Thymus (tissue), 11 donors: ENCODE measurements at regions not wholly inside any gene's neighbourhood (a gene's known extent, or its start where the extent isn't known, plus 50 kb on each side); places are given as distances from the start of the nearest gene placed in this dataset.
"Not testable (repeated sequence)": the region's sequence is repeated elsewhere in the genome, so short reads cannot be mapped to it uniquely, and the experiment has no call there.

ENCODE experiments used
- DNase-seq, 9 donors: peaks; one replicate each; pipeline ENCODE4 v3.0.0-alpha.2; 2013; ENCODE audit warnings: low spot score in 9 of 9, low read depth in 6 of 9, missing footprints in 1 of 9
- H3K27ac ChIP-seq, 2 donors: one replicate each; pipeline ENCODE4 v1.5.1; 2013; ENCODE audit warnings: control low read depth in 1 of 2, low read depth in 1 of 2, low read length in 1 of 2, mild to moderate bottlenecking in 1 of 2, moderate library complexity in 1 of 2
- H3K27me3 ChIP-seq, 2 donors: one replicate each; pipeline ENCODE4 v1.5.1; 2013; ENCODE audit warnings: low read length in 1 of 2; ENCODE audit not compliant: control insufficient read depth in 2 of 2, insufficient read depth in 1 of 2
- H3K36me3 ChIP-seq, 2 donors: one replicate each; pipeline ENCODE4 v1.5.1; 2013; ENCODE audit warnings: low read length in 1 of 2, mild to moderate bottlenecking in 1 of 2, moderate library complexity in 1 of 2; ENCODE audit not compliant: control insufficient read depth in 2 of 2, insufficient read depth in 2 of 2
- H3K4me1 ChIP-seq, 2 donors: one replicate each; pipeline ENCODE4 v1.5.1; 2013; ENCODE audit warnings: low read length in 2 of 2; ENCODE audit not compliant: control insufficient read depth in 2 of 2, insufficient read depth in 2 of 2
- H3K4me3 ChIP-seq, 2 donors: one replicate each; pipeline ENCODE4 v1.5.1; 2013; ENCODE audit warnings: low read length in 2 of 2, control low read depth in 1 of 2, mild to moderate bottlenecking in 1 of 2
- H3K9me3 ChIP-seq, 2 donors: one replicate each; pipeline ENCODE4 v1.5.1; 2013; ENCODE audit warnings: low read length in 1 of 2, mild to moderate bottlenecking in 1 of 2; ENCODE audit not compliant: control insufficient read depth in 2 of 2, insufficient read depth in 1 of 2
- WGBS: extraction: QIAGEN DNeasy Blood & Tissue Kit; methylation state at CpG from one replicate; pipeline ENCODE4 v1.1.7; 2013; 5-methylcytosine and 5-hydroxymethylcytosine counted together
- donor health status: healthy.

DNA sequence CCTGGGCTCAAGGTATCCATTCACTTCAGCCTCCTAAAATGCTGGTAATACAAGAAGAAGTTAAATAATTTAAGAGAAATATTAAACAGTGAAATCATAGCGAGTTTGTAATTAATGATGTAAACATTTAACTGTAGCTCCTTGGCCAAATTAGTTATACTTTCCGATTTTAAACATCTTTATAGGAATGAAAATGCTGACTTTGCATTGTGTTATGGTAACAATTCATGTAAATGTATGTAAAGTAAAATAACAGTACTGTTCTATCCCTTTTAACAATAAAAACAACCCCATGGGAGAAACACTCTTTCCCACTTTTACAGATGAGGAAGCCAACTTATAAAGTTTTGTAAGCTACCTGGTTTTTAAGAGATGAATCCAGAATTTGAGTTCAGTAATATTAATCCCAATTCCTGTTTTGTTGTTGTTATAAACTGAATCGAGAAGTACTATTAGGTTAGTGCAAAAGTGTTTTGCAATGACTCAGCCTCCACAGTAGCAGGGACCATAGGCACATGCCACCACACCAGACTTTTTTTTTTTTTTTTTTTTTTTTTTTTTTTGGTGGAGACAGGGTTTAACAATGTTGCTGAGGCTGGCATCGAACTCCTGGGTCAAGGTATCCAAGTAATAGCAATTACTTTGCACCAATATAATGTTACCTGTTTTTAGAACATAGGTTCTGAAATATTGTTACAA is 1360.4 kb downstream of the BRINP3 start:
- H3K4me1 ChIP-seq, result no peaks in the 10 kb centered on the region
- DNase-seq, result no peak
- H3K9me3 ChIP-seq, result no peaks in the 10 kb centered on the region
- no peak overlapping the region for H3K4me3 ChIP-seq
- 87% methylated on average over 4 of the region's 4 CpGs for WGBS
- no peaks in the 10 kb centered on the region for H3K36me3 ChIP-seq
- no peak overlapping the region for H3K27ac ChIP-seq
- H3K27me3 ChIP-seq, result no peaks in the 10 kb centered on the region

DNA sequence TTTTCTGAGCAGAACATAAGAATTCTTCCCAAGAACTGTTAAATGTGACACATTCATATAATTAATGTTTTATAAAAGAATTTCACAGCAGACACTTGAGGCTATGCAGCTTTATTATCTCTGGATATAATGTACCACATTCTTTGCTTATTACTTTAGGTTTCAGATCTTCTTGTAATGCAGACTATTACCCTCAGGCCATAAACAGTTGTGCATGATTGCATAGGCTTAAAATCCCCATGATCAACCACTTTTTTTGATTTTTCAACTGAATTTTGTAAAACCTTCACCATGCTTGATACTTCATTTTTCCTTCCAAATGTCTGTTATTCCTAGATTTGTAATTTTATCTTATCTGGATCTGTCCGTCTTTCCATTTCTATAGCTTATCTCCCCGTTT is 1355.7 kb downstream of the BRINP3 start:
- DNase-seq, result no peak
- no peaks in the 10 kb centered on the region for H3K9me3 ChIP-seq
- no peaks in the 10 kb centered on the region for H3K27me3 ChIP-seq
- H3K4me3 ChIP-seq, result no peak overlapping the region
- no peaks in the 10 kb centered on the region for H3K36me3 ChIP-seq
- no peak overlapping the region for H3K27ac ChIP-seq
- WGBS, result 92% methylated on average over 2 of the region's 2 CpGs
- no peaks in the 10 kb centered on the region for H3K4me1 ChIP-seq

DNA sequence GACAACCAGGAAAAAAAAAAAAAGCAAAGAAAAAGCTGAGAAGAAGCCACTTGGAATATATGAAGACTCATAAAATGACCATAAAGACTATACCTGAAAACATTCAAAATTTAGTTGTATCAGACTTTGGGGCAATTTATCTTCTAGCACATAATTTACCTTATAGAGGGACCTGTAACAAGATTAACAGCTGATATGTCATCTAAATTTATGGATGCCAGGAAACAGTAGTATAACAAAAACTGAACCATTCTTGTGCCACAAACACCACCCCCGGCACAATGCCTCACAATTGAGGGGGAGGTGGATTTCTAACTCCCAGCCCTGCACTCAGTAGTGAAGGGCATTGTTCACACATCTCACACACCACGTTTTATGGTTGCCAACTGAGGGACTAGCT is 1352.0 kb downstream of the BRINP3 start:
- Histone ChIP-seq H3K36me3 (no peaks in the 10 kb centered on the region), H3K9me3 (no peaks in the 10 kb centered on the region), H3K4me1 (no peaks in the 10 kb centered on the region), H3K27me3 (no peaks in the 10 kb centered on the region), H3K27ac (no peak overlapping the region), H3K4me3 (no peak overlapping the region)
- WGBS, result 79% methylated on average over 2 of the region's 2 CpGs
- no peak for DNase-seq

DNA sequence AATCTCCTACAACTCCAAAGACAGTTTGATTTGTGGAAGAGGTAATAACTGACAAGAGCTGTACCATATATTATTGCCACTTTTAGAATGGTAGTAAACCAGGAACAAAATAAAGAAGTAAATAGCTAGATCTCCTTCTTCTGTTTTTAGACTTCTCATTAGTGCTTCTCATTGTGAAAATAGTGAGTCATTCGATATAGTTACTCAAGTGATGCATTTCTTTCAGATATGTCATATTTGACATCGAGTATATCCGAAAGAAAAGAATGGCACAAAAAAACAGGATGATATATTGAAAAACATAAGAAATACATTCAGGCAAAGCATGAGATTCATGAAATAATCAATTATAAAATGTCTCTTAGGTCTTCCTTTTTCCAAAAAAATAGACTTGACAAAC is 1346.1 kb downstream of the BRINP3 start:
- Histone ChIP-seq H3K27ac (no peak overlapping the region), H3K36me3 (no peaks in the 10 kb centered on the region), H3K27me3 (no peaks in the 10 kb centered on the region), H3K4me1 (no peaks in the 10 kb centered on the region), H3K9me3 (peaks cover 0 to 1% of the 10 kb centered on the region in 2 donors), H3K4me3 (no peak overlapping the region)
- WGBS, result 94% methylated on average over 3 of the region's 3 CpGs
- no peak for DNase-seq

DNA sequence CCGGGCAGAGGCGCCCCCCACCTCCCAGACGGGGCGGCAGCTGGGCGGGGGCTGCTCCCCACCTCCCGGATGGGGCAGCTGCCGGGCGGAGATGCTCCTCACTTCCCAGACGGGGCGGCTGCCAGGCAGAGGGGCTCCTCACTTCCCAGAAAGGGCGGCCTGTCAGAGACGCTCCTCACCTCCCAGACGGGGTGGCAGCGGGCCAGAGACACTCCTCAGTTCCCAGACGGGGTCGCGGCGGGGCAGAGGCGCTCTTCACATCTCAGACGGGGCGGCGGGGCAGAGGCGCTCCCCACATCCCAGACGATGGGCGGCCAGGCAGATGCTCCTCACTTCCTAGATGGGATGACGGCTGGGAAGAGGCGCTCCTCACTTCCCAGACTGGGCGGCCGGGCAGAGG is 1337.9 kb downstream of the BRINP3 start:
- not testable (repeated sequence) for H3K4me3 ChIP-seq, H3K4me1 ChIP-seq, H3K27ac ChIP-seq, H3K27me3 ChIP-seq, H3K36me3 ChIP-seq, DNase-seq, H3K9me3 ChIP-seq
- WGBS, result 99% methylated on average over 29 of the region's 29 CpGs

DNA sequence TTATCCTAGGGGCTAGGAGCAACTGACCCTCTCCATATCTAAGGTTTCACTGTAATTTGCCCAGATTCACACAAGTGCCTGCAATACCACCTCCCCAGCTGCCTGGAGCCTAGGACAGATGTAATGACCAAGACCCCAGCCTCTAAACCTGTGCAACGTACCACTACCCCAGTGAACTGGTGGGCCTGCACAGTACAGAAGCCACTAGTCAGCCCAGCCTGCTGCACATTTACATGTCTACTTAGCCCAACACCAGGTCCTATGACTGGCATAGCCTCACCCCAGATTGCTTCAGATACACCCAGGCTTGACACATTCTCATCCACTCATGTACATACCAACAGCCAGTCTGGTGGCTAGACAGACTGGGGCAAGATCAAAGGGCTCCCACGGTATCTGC is 1336.6 kb downstream of the BRINP3 start:
- Histone ChIP-seq H3K9me3 (peaks cover 0 to 5% of the 10 kb centered on the region in 2 donors), H3K4me1 (no peaks in the 10 kb centered on the region), H3K4me3 (no peak overlapping the region), H3K36me3 (no peaks in the 10 kb centered on the region), H3K27ac (no peak overlapping the region), H3K27me3 (no peaks in the 10 kb centered on the region)
- WGBS, result 79% methylated on average over 2 of the region's 2 CpGs
- DNase-seq, result no peak

DNA sequence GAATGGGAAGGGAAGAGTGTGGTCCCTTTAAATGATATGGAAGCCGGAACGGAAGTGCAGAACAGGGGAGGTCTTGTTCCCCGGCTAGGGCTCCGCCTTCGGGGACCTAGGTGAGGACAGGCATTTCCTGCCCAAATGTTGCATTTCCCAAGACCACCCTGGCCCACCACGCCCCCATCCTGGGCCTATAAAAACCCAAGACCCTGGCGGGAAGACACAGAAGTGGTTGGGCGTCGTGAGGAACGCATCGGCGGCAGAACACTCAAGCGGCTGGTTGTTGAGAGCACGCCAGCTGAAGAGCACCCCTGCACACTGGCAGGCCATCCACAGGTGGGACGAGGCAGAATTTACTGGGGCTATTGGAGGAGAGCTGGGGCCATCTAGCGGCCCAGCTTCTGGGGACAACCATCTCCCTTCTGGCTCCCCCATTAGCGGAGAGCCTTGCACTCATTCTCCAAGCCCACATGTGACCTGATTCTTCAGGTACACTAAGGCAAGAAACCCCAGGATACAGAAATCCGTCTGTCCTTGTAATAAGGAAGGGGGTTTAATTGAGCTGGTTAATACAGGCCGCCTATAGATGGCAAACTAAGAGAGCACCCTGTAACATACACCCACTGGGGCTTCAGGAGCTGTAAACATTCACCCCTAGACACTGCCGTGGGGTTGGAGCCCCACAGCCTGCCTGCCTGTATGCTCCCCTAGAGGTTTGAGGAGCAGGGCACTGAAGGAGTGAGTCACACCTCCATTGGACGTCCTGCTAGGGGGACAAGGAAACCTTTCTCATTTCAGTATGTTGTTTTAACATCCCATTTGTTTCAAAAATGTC is 1327.9 kb downstream of the BRINP3 start:
- Histone ChIP-seq H3K27ac (no peak overlapping the region), H3K4me3 (no peak overlapping the region)
- DNase-seq, result no peak

DNA sequence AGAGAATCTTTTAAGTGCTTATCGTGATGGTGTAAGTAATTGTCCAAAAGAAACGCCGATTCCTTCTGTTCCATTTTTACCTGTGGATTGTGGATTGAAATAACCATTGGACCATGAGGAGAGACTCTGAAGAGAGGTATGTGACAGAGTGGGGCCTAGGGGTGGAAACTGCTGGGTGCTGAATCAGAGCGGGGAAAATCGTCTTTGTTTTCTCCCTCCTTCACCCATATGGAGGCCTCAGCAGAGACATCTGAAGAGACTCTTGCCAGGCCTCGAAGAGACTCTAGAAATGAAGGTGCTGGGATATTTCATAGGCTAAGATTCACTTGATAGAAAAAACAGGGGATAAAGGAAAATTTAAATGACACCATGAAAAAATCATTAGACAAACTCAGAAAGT is 1327.0 kb downstream of the BRINP3 start:
- DNase-seq, result no peak
- H3K27me3 ChIP-seq, result no peaks in the 10 kb centered on the region

More for the DNA sequence above, 1327.9 kb downstream of the BRINP3 start:
- Histone ChIP-seq H3K27me3 (no peaks in the 10 kb centered on the region), H3K36me3 (no peaks in the 10 kb centered on the region), H3K9me3 (no peaks in the 10 kb centered on the region), H3K4me1 (no peaks in the 10 kb centered on the region)
- 87% methylated on average over 21 of the region's 21 CpGs for WGBS

DNA sequence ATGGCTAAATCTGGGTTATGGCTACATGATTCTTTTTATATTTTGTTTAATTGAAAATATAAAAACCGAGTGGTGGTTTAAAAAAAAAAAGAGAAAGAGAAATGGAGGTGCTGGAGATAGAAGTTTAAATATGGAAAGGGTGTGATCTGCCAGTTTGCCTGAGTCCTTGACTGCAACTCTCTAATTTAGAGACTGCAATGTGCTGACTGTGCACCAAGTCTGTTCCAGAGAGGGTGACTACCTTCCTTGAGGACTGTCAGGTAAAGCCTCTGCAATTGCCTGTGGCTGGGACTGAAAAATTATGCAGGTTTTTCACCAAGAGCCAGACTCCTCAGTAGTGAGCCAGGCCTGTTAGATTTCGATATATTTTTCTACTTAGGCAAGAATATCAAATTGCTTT is 1326.3 kb downstream of the BRINP3 start:
- no peak for DNase-seq
- H3K27ac ChIP-seq, result no peak overlapping the region
- H3K4me3 ChIP-seq, result no peak overlapping the region
- H3K4me1 ChIP-seq, result no peaks in the 10 kb centered on the region
- no peaks in the 10 kb centered on the region for H3K36me3 ChIP-seq
- 45% methylated on average over 2 of the region's 2 CpGs for WGBS
- no peaks in the 10 kb centered on the region for H3K9me3 ChIP-seq
- no peaks in the 10 kb centered on the region for H3K27me3 ChIP-seq

More for the DNA sequence above, 1327.0 kb downstream of the BRINP3 start:
- no peak overlapping the region for H3K27ac ChIP-seq
- WGBS, result 92% methylated on average over 6 of the region's 6 CpGs
- H3K4me3 ChIP-seq, result no peak overlapping the region
- H3K9me3 ChIP-seq, result no peaks in the 10 kb centered on the region
- H3K36me3 ChIP-seq, result no peaks in the 10 kb centered on the region
- no peaks in the 10 kb centered on the region for H3K4me1 ChIP-seq
